Liver (tissue), 3 donors: ENCODE measurements at regions not wholly inside any gene's neighbourhood (a gene's known extent, or its start where the extent isn't known, plus 50 kb on each side); places are given as distances from the start of the nearest gene placed in this dataset.

Experiments
- ATF3 ChIP-seq: IDR thresholded peaks from 2 replicates; pipeline ENCODE4 v1.6.1; 2016; ENCODE audit warnings: antibody characterized with exemption
- CTCF ChIP-seq: fragments of 150-350 bp; IDR thresholded peaks from 2 replicates; pipeline ENCODE4 v1.5.1; 2017; ENCODE audit warnings: improper control_type of control experiment, low read depth, low read length; ENCODE audit not compliant: missing input control
- GABPA ChIP-seq, 2 donors: IDR thresholded peaks in 1 of 2; conservative IDR thresholded peaks in 1 of 2; 2 replicates each; pipeline ENCODE4 v1.6.1; 2016; ENCODE audit warnings: antibody characterized with exemption in 2 of 2, mild to moderate bottlenecking in 1 of 2, moderate library complexity in 1 of 2
- JUND ChIP-seq, 2 donors: IDR thresholded peaks; 2 replicates each; pipeline ENCODE4 v1.6.1; 2016; ENCODE audit warnings: antibody characterized with exemption in 2 of 2
- MAX ChIP-seq: IDR thresholded peaks from 2 replicates; pipeline ENCODE4 v1.6.1; 2016; ENCODE audit warnings: antibody characterized with exemption
- NR2F2 ChIP-seq: IDR thresholded peaks from 2 replicates; pipeline ENCODE4 v1.6.1; 2016; ENCODE audit warnings: antibody characterized with exemption
- RAD21 ChIP-seq, 2 donors: IDR thresholded peaks; 2 replicates each; pipeline ENCODE4 v1.6.1; 2016; ENCODE audit warnings: antibody characterized with exemption in 2 of 2, mild to moderate bottlenecking in 2 of 2
- REST ChIP-seq: IDR thresholded peaks from 2 replicates; pipeline ENCODE4 v1.6.1; 2016; ENCODE audit warnings: antibody characterized with exemption, mild to moderate bottlenecking
- SP1 ChIP-seq: IDR thresholded peaks from 2 replicates; pipeline ENCODE4 v1.6.1; 2018; ENCODE audit warnings: antibody characterized with exemption, mild to moderate bottlenecking
- TAF1 ChIP-seq: conservative IDR thresholded peaks from 2 replicates; pipeline ENCODE4 v1.6.1; 2016; ENCODE audit warnings: antibody characterized with exemption, mild to moderate bottlenecking
- YY1 ChIP-seq: IDR thresholded peaks from 2 replicates; pipeline ENCODE4 v1.6.1; 2016; ENCODE audit warnings: antibody characterized with exemption, mild to moderate bottlenecking
- donor health status: healthy.
- donor health status: healthy.

GRCh38 chr5:87876616-87877015, 392.0 kb downstream of the TMEM161B start:
- TF ChIP-seq GABPA (IDR thresholded peaks at IDR 0.05 in 1 of 2, conservative IDR thresholded peaks at IDR 0.05 in 1 of 2) (no peak), CTCF (no peak), NR2F2 (no peak), REST (no peak), SP1 (no peak), JUND (IDR thresholded peaks at IDR 0.05) (no peak), YY1 (no peak), ATF3 (no peak), MAX (no peak), TAF1 (no peak), RAD21 (IDR thresholded peaks at IDR 0.05) (no peak)
